CD1c-positive myeloid dendritic cell (primary cell): ENCODE measurements at regions not wholly inside any gene's neighbourhood (a gene's known extent, or its start where the extent isn't known, plus 50 kb on each side); places are given as distances from the start of the nearest gene placed in this dataset.

Experiments
- DNase-seq: peaks from one replicate; pipeline ENCODE4 v3.0.0-alpha.2; 2016; ENCODE audit errors: extremely low spot score

DNA sequence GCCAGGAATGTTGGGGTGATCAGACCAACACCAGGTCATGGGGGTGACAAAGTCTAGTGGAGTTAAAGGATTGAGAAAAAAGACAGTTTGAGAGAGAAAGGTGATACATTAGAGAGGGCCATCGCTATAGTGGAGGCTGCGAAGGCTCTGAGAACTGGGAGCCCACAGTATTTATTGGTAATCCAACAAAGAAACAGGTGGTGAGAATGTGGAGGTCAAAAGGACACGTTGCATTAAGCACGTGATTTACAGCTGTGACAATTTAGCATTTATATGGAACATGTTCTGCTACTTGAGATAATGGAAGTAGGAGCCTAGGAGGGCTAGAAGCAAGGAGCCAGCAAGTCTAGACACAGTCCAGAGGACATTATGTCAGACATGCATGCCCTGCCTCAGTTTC lies 2086.5 kb upstream of the C9orf72 start:
- DNase-seq: no peak

GRCh38 chr9:29668732-29669131 lies 2095.5 kb upstream of the C9orf72 start:
- no peak for DNase-seq

- DNase-seq: no peak
Observed at GRCh38 chr9:29669613-29670012, 2096.3 kb upstream of the C9orf72 start.

GRCh38 chr9:29685531-29685930 lies 2112.2 kb upstream of the C9orf72 start:
- DNase-seq: no peak

DNA sequence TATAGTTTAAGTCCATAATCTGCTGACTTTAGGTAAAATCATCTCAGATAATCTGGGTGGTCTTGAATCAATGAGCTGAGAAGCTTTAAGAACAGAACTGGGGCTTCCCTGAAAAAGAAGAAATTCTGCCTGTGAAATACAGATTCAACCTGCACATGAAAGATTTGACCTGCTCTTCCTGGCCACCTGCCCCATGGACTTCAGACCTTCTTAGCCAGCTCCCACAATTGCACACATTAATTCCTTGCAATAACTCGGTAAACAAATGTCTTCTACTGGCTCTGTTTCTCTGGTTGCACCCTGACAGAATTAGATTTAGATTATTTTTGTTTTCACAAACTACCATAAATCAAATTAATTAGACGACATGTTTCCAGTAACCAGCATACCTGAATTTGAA lies 2117.9 kb upstream of the C9orf72 start:
- DNase-seq: no peak

DNA sequence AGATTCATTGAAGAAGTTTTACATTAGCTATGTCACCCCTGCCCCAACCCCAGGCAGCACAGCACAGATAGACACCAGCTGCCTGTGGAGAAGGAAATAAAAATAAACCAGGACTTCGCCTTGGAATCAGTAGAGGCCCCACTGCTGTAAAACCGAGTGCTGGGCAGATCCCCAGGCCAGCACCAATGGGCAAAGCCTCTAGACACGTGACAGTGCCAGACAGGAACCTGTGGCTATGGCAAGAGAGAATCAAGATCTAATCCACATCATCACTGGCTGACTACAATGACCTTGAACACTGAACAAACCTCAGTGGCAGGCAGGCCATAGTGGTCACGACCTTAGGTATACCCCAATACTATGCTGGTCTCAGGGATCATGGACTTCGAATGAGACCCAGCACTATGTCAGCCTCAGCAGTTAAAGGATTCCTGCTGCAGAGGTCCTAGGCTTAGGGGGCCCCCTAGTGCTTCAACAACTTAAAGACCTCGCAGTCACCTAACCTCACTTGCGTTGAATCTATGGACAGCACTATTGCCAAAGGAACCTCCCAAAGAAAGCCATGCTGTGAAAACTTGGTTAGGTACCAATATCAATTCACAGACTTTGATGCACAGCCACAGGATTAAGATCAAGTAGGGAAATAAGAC lies 2118.6 kb upstream of the C9orf72 start:
- DNase-seq: no peak

GRCh38 chr9:29697011-29697410 lies 2123.7 kb upstream of the C9orf72 start:
- DNase-seq: no peak

- DNase-seq: no peak
Observed at GRCh38 chr9:29701559-29701958, 2128.3 kb upstream of the C9orf72 start.

- DNase-seq: no peak
Observed at GRCh38 chr9:29701971-29702370, 2128.7 kb upstream of the C9orf72 start.

DNA sequence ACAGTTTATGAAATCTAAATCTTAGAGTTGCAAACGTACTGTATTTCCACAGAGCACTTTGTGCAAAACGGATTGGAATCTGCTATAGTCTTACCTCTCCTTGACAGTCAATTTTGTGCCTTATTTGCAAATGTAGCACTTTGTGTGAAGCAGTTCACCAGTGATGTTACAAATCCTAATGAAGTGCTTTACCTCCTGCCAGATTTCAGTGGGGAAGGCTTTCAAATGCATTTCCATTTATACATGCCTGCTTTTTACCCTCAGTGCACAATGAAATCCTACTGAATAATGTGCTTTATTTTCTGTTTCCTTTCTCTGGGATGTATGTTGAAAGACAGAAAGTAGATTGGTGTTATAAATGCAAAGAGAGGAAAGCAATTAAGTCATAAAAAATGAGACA lies 2141.6 kb upstream of the C9orf72 start:
- DNase-seq: no peak

- no peak for DNase-seq
Observed at GRCh38 chr9:29717631-29718030, 2144.3 kb upstream of the C9orf72 start.

DNA sequence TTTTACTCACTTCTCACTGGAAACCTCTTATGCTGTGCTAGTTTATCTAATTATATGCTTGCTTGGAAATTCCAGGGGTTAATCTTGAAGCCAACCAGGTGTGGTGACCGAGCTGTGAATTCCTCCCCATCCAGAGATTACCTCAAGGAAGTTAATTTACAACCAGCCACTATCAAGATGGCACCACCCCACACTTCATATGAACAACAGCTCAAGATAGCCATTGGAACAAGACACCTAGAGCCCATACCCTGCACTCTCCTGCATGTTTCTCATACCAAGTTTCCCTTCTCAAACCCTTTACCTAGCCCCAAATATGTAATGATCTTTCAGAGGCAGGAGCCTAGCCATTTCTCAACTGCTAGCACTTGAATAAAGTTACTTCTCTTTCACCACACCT lies 2156.9 kb upstream of the C9orf72 start:
- DNase-seq: no peak

DNA sequence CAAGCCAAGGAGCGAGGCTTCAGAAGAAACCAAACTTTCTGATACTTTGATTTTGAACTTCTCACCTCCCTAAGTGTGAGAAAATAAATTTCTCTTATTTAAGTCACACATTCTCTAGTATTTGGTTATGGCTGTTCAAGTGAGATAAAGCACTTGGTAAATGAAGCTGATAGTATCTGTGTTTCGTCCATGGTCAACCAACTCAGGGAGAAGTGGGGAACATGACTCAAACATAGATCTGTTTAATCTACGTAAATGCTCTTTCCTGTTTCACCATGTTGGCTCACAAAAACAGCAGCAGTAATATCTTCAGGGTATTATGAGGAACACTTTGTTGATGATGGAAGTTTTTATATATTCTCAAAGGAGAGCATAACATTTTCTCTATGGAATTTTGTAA lies 2167.2 kb upstream of the C9orf72 start:
- DNase-seq: no peak

DNA sequence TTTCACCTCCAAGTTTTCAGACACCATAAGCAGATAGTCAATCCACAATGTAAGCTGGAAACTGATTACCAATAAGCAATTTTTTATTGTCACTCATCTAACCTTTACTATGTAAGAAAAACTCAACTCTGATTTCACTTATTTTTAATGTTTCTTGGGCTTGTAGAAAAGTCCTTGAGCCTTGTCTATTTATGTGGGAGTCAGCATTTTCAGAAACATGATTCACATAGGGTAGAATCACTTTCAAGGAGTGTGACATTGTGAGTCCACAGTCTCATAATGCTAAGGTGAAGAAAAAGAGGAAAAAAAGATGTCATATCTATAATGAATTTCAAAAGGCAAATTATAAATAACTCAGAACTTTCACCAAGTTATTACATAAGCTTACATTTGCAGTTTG lies 2167.9 kb upstream of the C9orf72 start:
- no peak for DNase-seq

- DNase-seq: no peak
Observed at GRCh38 chr9:29750062-29750461, 2176.8 kb upstream of the C9orf72 start.

- no peak for DNase-seq
Observed at GRCh38 chr9:29751226-29751625, 2177.9 kb upstream of the C9orf72 start.

DNA sequence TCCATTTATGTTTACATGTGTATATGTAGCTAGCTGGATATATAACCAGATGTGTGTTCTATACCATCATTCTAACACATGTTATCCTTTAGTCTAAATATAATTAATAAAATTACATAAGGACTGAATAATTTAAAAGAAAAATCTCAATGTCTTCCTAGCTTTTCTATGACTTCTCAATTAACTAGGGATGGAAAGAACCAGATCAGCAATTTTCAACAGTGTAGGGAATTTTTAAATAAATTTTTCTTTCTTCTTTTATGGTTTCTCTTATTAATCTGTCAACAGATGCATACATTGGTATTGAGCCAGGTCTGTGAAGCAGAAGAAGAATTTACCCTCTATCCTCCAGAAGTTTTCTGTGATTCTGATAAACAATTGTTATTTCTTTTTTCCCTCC lies 2180.4 kb upstream of the C9orf72 start:
- no peak for DNase-seq

GRCh38 chr9:29769019-29769418 lies 2195.7 kb upstream of the C9orf72 start:
- no peak for DNase-seq

GRCh38 chr9:29773676-29774075 lies 2200.4 kb upstream of the C9orf72 start:
- no peak for DNase-seq

- DNase-seq: no peak
Observed at GRCh38 chr9:29775491-29775890, 2202.2 kb upstream of the C9orf72 start.

DNA sequence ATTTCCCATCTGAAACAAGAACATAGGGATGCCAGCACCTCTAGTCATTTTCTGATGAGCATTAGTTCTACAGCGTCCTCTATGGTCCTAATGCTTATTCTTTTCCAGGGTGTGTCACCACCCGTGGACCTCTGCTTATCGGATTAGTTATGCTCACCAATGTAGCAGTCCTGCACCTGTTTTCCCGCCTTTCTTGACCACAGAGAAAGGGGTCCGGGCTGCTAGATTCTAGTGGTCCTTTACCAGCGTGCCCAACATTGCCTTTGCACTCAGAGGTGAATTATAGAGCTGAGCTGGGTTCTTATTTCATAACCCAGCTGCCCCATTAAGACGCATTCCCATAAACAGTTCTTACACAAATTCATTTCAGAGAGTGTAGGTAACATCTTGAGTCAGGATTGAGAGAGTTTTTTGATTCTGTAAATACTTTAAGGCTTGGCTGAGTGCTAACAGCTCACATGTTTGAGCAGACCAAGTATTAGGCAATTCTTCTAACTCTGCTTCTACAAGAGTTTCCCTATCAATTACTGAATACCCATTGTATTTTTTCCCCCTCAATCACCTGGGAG lies 2205.1 kb upstream of the C9orf72 start:
- DNase-seq: no peak

- DNase-seq: no peak
Observed at GRCh38 chr9:29793970-29794369, 2220.7 kb upstream of the C9orf72 start.

GRCh38 chr9:29796291-29796952 lies 2223.1 kb upstream of the C9orf72 start:
- no peak for DNase-seq

DNA sequence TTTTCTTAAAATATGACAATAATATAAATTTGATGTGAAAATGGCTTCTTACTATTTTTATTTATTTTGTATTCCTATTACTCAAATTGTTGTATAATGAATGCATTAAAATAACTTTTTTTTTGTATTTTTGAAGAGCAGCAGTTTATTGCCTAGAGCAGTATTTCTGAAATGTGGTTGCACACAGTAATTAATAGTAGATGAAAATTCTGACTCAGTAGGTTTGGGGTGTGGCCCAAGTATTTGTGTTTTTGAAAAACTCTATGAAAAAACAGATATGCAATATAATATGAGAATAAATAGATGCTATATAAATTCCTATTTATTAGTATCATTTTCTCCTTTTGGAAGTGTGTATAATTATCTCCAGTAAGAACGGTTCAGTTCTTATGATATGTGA lies 2225.3 kb upstream of the C9orf72 start:
- DNase-seq: no peak
